ENCODE measurements at regions not wholly inside any gene's neighbourhood (a gene's known extent, or its start where the extent isn't known, plus 50 kb on each side); places are given as distances from the start of the nearest gene placed in this dataset.

- H3K9me3 ChIP-seq (ENCODE audit: control insufficient read depth, low read depth, low read length) = no peaks in the 10 kb centered on the region
- no peaks in the 10 kb centered on the region for H3K27me3 ChIP-seq (ENCODE audit: insufficient read depth, low read length)
- H2BK12ac ChIP-seq (ENCODE audit: insufficient read length, low read depth, low read length) = no peak overlapping the region
- Mint-ChIP-seq H3K9me3 (peaks cover 2 to 4% of the 10 kb centered on the region in 2 experiments; a peak in 4 of 5 replicates), H3K27ac (no peak overlapping the region), H3K4me1 (no peaks in the 10 kb centered on the region), H3K4me3 (no peak overlapping the region), H3K36me3 (ENCODE audit: insufficient read depth in 1 of 3, low read depth in 3 of 3) (peaks cover under 1 to 2% (median 1%) of the 10 kb centered on the region in 3 experiments; a peak in 4 of 7 replicates), H3K27me3 (ENCODE audit: low read depth) (no peaks in the 10 kb centered on the region; the same call in 1 of the 2 replicates)
- H3K14ac ChIP-seq (ENCODE audit: insufficient read depth, low read length) = no peak overlapping the region
- no peak overlapping the region for H4K8ac ChIP-seq (replicated peaks; ENCODE audit: insufficient read length, low read depth, low read length)
- TF ChIP-seq, protein P1, sequence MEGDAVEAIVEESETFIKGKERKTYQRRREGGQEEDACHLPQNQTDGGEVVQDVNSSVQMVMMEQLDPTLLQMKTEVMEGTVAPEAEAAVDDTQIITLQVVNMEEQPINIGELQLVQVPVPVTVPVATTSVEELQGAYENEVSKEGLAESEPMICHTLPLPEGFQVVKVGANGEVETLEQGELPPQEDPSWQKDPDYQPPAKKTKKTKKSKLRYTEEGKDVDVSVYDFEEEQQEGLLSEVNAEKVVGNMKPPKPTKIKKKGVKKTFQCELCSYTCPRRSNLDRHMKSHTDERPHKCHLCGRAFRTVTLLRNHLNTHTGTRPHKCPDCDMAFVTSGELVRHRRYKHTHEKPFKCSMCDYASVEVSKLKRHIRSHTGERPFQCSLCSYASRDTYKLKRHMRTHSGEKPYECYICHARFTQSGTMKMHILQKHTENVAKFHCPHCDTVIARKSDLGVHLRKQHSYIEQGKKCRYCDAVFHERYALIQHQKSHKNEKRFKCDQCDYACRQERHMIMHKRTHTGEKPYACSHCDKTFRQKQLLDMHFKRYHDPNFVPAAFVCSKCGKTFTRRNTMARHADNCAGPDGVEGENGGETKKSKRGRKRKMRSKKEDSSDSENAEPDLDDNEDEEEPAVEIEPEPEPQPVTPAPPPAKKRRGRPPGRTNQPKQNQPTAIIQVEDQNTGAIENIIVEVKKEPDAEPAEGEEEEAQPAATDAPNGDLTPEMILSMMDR (conservative IDR thresholded peaks at IDR 0.05) = no peak
- H3K23ac ChIP-seq (ENCODE audit: insufficient read length, low read depth, low read length) = no peak overlapping the region
- no peak overlapping the region for H3K9ac ChIP-seq (ENCODE audit: extremely low read depth, insufficient read length, low read length)
- H4K5ac ChIP-seq (ENCODE audit: insufficient read length, low read depth, low read length) = no peak overlapping the region
- no peak overlapping the region for H3K27ac ChIP-seq (ENCODE audit: insufficient read length, low read depth, low read length)
- H2BK15ac ChIP-seq (ENCODE audit: low read depth, low read length) = no peak overlapping the region
- WGBS (ENCODE audit: extremely low coverage, insufficient read length, low lambda C conversion rate) = no CpG with 5 or more reads among the region's 2 CpGs
- no peak overlapping the region for H2BK20ac ChIP-seq (ENCODE audit: low read depth, low read length, poor library complexity, severe bottlenecking)
- no peak overlapping the region for H3K56ac ChIP-seq (ENCODE audit: insufficient read length, low read depth, low read length)
- no peak overlapping the region for H4K91ac ChIP-seq (ENCODE audit: insufficient read length, low read depth, low read length)
- no peak for DNase-seq
- H3K79me1 ChIP-seq (ENCODE audit: insufficient read depth, low read depth, low read length, poor library complexity, severe bottlenecking) = no peaks in the 10 kb centered on the region
- no peak overlapping the region for H2BK120ac ChIP-seq (ENCODE audit: low read depth, low read length, poor library complexity, severe bottlenecking)
- no peaks in the 10 kb centered on the region for H3K23me2 ChIP-seq (ENCODE audit: insufficient read length, low read depth, low read length, poor library complexity, severe bottlenecking)
- H3K4me2 ChIP-seq (ENCODE audit: insufficient read depth, insufficient read length, low read length) = no peak overlapping the region
- H3K18ac ChIP-seq (ENCODE audit: insufficient read length, low read depth, low read length) = no peak overlapping the region
- H3K4me1 ChIP-seq (ENCODE audit: insufficient read depth, low read length) = no peaks in the 10 kb centered on the region
- H3K4ac ChIP-seq (ENCODE audit: low read depth, low read length) = no peak overlapping the region
- H3T11ph ChIP-seq (ENCODE audit: low read length) = no peak overlapping the region
- H2BK5ac ChIP-seq (ENCODE audit: insufficient read length, low read length) = no peak overlapping the region
- H2AK5ac ChIP-seq (ENCODE audit: insufficient read length, low read length) = no peak overlapping the region
- H3K79me2 ChIP-seq (ENCODE audit: insufficient read depth, low read length) = no peaks in the 10 kb centered on the region
- H2AFZ ChIP-seq (ENCODE audit: low read length) = no peak overlapping the region
- H4K20me1 ChIP-seq (ENCODE audit: control insufficient read depth, insufficient read depth, insufficient read length) = no peaks in the 10 kb centered on the region
Observed at GRCh38 chr12:74169607-74170006, 368.0 kb upstream of the ATXN7L3B start.

All from H9 (cell line).